K562 (cell line): ENCODE measurements at regions not wholly inside any gene's neighbourhood (a gene's known extent, or its start where the extent isn't known, plus 50 kb on each side); places are given as distances from the start of the nearest gene placed in this dataset.

Source experiments
- ATAC-seq: fragments of 200-7000 bp; cut with Tn5 transposase; 3 replicates; pipeline ENCODE4 v1.9.1; 2020; ENCODE audit warnings: moderate library complexity
- BruUV-seq: library from RNA; stranded (reverse); fragments of 400-500 nt; replicated peaks from 2 replicates; lab custom pipeline; 2021; lab: Mats Ljungman, UMichigan
- CTCF ChIA-PET: fragments of 300-600 bp; formaldehyde crosslinking; extraction: SDS; loops from one replicate; lab custom pipeline; 2021; ENCODE audit warnings: low intra/inter-chr PET ratio; lab: Yijun Ruan, JAX
- POLR2A ChIA-PET: fragments of 300-600, 350-650 bp; sonication (Branson Sonifier 250); formaldehyde crosslinking; extraction: SDS; loops from one replicate; lab custom pipeline; 2021; ENCODE audit warnings: antibody characterized with exemption, inconsistent platforms; lab: Yijun Ruan, JAX
- DNase-seq, 4 experiments: peaks; one replicate each; pipeline versions ENCODE4 v3.0.0 to v3.0.0-alpha.2; 2011 to 2018; ENCODE audit warnings: low spot score in 3 of 4, mixed read lengths in 3 of 4; ENCODE audit errors: extremely low read depth in 1 of 4
- FAIRE-seq: peaks from 2 replicates; lab custom pipeline; 2011; peaks lifted over from hg19 to GRCh38; lab: Jason Lieb, UNC
- H2AFZ ChIP-seq: 2 replicates; pipeline ENCODE4 v1.6.0; 2011; ENCODE audit warnings: low read depth, low read length, control low read depth, inconsistent platforms
- H3K27ac ChIP-seq: fragments of 200-600 bp; 3 replicates; pipeline ENCODE4 v1.8.0; 2011; ENCODE audit warnings: low read depth, mild to moderate bottlenecking, control low read depth, inconsistent platforms, low read length, moderate library complexity, mixed read lengths; ENCODE audit errors: extremely low read depth
- H3K27me3 ChIP-seq, 2 experiments: fragments of 300-600 bp in 1 of 2; 2 replicates in 1 of 2; 3 replicates in 1 of 2; pipeline versions ENCODE4 v1.6.0 to v1.8.0; 2011; ENCODE audit warnings: inconsistent platforms in 2 of 2, low read length in 2 of 2, mild to moderate bottlenecking in 1 of 2, mixed read lengths in 1 of 2, moderate library complexity in 1 of 2; ENCODE audit not compliant: control insufficient read depth in 2 of 2, insufficient read depth in 2 of 2
- H3K36me3 ChIP-seq: fragments of 300-600 bp; 3 replicates; pipeline ENCODE4 v1.8.0; 2011; ENCODE audit warnings: mild to moderate bottlenecking, low read length, inconsistent platforms; ENCODE audit not compliant: control insufficient read depth, insufficient read depth
- H3K4me1 ChIP-seq, 2 experiments: fragments of 200-600 bp in 1 of 2; replicated peaks in 1 of 2; 2 replicates in 1 of 2; 3 replicates in 1 of 2; pipeline versions ENCODE4 v1.5.1 to v1.8.0; 2011; ENCODE audit warnings: inconsistent platforms in 2 of 2, low read length in 2 of 2, mild to moderate bottlenecking in 1 of 2, mixed read lengths in 1 of 2, moderate library complexity in 1 of 2; ENCODE audit not compliant: control insufficient read depth in 2 of 2, insufficient read depth in 2 of 2
- H3K4me2 ChIP-seq: 2 replicates; pipeline ENCODE4 v1.6.1; 2011; ENCODE audit warnings: low read length, control low read depth, inconsistent platforms, mixed read lengths; ENCODE audit not compliant: insufficient read depth
- H3K4me3 ChIP-seq: fragments of 200-600 bp; sonication (generic), shearing (Covaris generic); 2 replicates; pipeline ENCODE4 v1.5.1; 2016; ENCODE audit warnings: control low read depth, inconsistent platforms
- H3K79me2 ChIP-seq: fragments of 200-600 bp; 3 replicates; pipeline ENCODE4 v1.8.0; 2011; ENCODE audit warnings: low read length, inconsistent platforms; ENCODE audit not compliant: control insufficient read depth, insufficient read depth
- H3K9ac ChIP-seq, 2 experiments: 2 replicates each; pipeline versions ENCODE4 v1.6.0 to v1.6.1; 2011; ENCODE audit warnings: low read depth in 2 of 2, low read length in 2 of 2, control low read depth in 1 of 2, inconsistent platforms in 1 of 2, mild to moderate bottlenecking in 1 of 2, mixed read lengths in 1 of 2; ENCODE audit not compliant: insufficient read depth in 1 of 2
- H3K9me1 ChIP-seq: one replicate; pipeline ENCODE4 v1.6.0; 2011; ENCODE audit warnings: inconsistent platforms, mild to moderate bottlenecking, low read length, moderate library complexity; ENCODE audit not compliant: control insufficient read depth, insufficient read depth
- H3K9me3 ChIP-seq: replicated peaks from 2 replicates; pipeline ENCODE4 v1.5.1; 2011; ENCODE audit warnings: low read depth, low read length, inconsistent platforms; ENCODE audit not compliant: control insufficient read depth, insufficient read depth
- H4K20me1 ChIP-seq: replicated peaks from 2 replicates; pipeline ENCODE4 v1.6.1; 2011; ENCODE audit warnings: low read length, inconsistent platforms, mixed read lengths; ENCODE audit not compliant: control insufficient read depth, insufficient read depth
- GABPB1 ChIP-seq: sonication (generic); formaldehyde crosslinking; IDR thresholded peaks from 2 replicates; pipeline ENCODE4 v1.8.0; 2022; ENCODE audit warnings: mild to moderate bottlenecking, missing genetic modification reagents
- HDAC6 ChIP-seq: IDR thresholded peaks from 2 replicates; pipeline ENCODE4 v1.6.1; 2012; ENCODE audit warnings: low read depth, mild to moderate bottlenecking, control low read depth, inconsistent platforms, low read length, moderate library complexity
- MTA1 ChIP-seq: fragments of 450-650 bp; IDR thresholded peaks from 2 replicates; pipeline ENCODE4 v1.6.1; 2017; ENCODE audit warnings: borderline replicate concordance
- RBM25 ChIP-seq: fragments of 200-400 bp; formaldehyde crosslinking; IDR thresholded peaks from 2 replicates; pipeline ENCODE4 v1.6.1; 2018; ENCODE audit warnings: low read length, low read depth, moderate library complexity; ENCODE audit not compliant: severe bottlenecking
- RHOXF2B ChIP-seq: fragments of 250-450 bp; sonication (Bioruptor Pico); conservative IDR thresholded peaks from 2 replicates; pipeline ENCODE4 v1.5.1; 2021
- ZNF3 ChIP-seq: fragments of 250-450 bp; sonication (Bioruptor Pico); IDR thresholded peaks from 2 replicates; pipeline ENCODE4 v1.5.0; 2021; ENCODE audit warnings: mild to moderate bottlenecking, moderate library complexity
- WGBS: fragments of 100-300 bp; shearing (Covaris generic); methylation state at CpG from one replicate; pipeline ENCODE4 v1.1.6; 2016; ENCODE audit warnings: low coverage, mixed read lengths; ENCODE audit not compliant: insufficient coverage; ENCODE audit errors: missing lambda C conversion rate; 5-methylcytosine and 5-hydroxymethylcytosine counted together
- in situ Hi-C: fragments of 300-500 bp; cut with MboI; formaldehyde crosslinking; loops from 4 replicates; pipeline ENCODE4 v1.15.0; 2018; ENCODE audit warnings: inconsistent platforms, mixed read lengths
- intact Hi-C: fragments of 100-400 bp; cut with micrococcal nuclease; formaldehyde crosslinking; loops from 2 replicates; pipeline ENCODE4 v1.14.2; 2022
- TF ChIP-seq, protein P1 (sequence below): sonication (generic); formaldehyde crosslinking; IDR thresholded peaks from 2 replicates; pipeline ENCODE4 v1.8.1; 2023; ENCODE audit warnings: mild to moderate bottlenecking, missing genetic modification reagents
- TF ChIP-seq, protein P2 (sequence below): fragments of 450-650 bp; IDR thresholded peaks from 2 replicates; pipeline ENCODE4 v1.6.1; 2018; ENCODE audit warnings: mild to moderate bottlenecking, low read depth; ENCODE audit not compliant: partially characterized antibody

DNA sequence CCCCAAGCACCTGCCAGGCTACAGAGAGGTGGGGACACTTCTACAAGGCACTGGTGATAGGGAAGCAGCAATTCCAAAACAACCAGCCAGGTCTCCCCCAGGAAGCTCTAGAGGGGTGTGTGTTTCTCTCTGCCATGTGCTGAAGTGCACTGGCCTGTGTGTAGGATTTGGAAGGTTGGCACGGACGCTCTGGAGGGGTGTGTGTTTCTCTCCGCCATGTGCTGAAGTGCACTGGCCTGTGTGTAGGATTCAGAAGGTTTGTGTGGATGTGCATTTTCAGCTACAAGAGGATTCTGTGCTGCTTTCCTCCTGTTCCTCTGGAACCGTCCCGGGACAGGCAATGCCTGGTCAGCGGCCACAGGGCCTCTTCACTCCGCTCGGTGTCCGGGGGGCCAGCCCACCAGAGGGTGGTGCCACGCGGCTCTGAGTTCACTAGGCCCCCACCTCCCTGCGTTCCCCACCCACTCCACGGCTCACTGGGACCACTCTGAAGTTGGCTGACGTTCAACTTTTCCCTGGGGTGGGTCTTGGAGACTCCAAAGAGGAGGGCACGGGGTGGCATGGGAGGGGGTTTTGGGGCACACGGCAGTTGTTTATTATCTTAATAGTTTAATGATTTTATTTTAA, 552.8 kb downstream of the BRD1 start:
- Histone ChIP-seq H3K27me3 (peaks cover 0 to 12% of the 10 kb centered on the region in 2 experiments; a peak in 1 of 5 replicates), H3K4me1 (no peaks in the 10 kb centered on the region), H3K36me3 (no peaks in the 10 kb centered on the region), H3K4me2 (no peak overlapping the region), H2AFZ (no peak overlapping the region), H3K27ac (no peak overlapping the region), H3K4me3 (no peak overlapping the region), H3K79me2 (no peaks in the 10 kb centered on the region), H3K9me3 (no peaks in the 10 kb centered on the region), H4K20me1 (no peaks in the 10 kb centered on the region), H3K9me1 (no peaks in the 10 kb centered on the region), H3K9ac (no peak overlapping the region)
- POLR2A ChIA-PET = no interaction called here
- TF ChIP-seq RHOXF2B (CRISPR knock-in tag) (no peak), RBM25 (no peak), ZNF3 (CRISPR knock-in tag) (no peak), MTA1 (no peak), HDAC6 (no peak), GABPB1 (no peak)
- TF ChIP-seq, protein P1, sequence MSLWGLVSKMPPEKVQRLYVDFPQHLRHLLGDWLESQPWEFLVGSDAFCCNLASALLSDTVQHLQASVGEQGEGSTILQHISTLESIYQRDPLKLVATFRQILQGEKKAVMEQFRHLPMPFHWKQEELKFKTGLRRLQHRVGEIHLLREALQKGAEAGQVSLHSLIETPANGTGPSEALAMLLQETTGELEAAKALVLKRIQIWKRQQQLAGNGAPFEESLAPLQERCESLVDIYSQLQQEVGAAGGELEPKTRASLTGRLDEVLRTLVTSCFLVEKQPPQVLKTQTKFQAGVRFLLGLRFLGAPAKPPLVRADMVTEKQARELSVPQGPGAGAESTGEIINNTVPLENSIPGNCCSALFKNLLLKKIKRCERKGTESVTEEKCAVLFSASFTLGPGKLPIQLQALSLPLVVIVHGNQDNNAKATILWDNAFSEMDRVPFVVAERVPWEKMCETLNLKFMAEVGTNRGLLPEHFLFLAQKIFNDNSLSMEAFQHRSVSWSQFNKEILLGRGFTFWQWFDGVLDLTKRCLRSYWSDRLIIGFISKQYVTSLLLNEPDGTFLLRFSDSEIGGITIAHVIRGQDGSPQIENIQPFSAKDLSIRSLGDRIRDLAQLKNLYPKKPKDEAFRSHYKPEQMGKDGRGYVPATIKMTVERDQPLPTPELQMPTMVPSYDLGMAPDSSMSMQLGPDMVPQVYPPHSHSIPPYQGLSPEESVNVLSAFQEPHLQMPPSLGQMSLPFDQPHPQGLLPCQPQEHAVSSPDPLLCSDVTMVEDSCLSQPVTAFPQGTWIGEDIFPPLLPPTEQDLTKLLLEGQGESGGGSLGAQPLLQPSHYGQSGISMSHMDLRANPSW = no peak
- TF ChIP-seq, protein P2, sequence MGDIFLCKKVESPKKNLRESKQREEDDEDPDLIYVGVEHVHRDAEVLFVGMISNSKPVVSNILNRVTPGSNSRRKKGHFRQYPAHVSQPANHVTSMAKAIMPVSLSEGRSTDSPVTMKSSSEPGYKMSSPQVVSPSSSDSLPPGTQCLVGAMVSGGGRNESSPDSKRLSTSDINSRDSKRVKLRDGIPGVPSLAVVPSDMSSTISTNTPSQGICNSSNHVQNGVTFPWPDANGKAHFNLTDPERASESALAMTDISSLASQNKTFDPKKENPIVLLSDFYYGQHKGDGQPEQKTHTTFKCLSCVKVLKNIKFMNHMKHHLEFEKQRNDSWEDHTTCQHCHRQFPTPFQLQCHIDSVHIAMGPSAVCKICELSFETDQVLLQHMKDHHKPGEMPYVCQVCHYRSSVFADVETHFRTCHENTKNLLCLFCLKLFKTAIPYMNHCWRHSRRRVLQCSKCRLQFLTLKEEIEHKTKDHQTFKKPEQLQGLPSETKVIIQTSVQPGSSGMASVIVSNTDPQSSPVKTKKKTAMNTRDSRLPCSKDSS = no peak
- no peak for ATAC-seq
- no peak for FAIRE-seq
- no TSS peak for BruUV-seq
- DNase-seq = no peak
- CTCF ChIA-PET = no interaction called here
- 3% methylated on average over 8 of the region's 16 CpGs for WGBS
- in situ Hi-C loops (no loop called here), intact Hi-C loops (no loop called here)
